HG02840 (cell line): ENCODE measurements at regions not wholly inside any gene's neighbourhood (a gene's known extent, or its start where the extent isn't known, plus 50 kb on each side); places are given as distances from the start of the nearest gene placed in this dataset.

Experiments
- ATAC-seq: cut with Tn5 transposase; IDR thresholded peaks from one replicate; pipeline ENCODE4 v1.9.1; 2021; ENCODE audit warnings: mild to moderate bottlenecking, moderate library complexity, moderate number of reproducible peaks; ENCODE audit not compliant: unreplicated experiment, low FRiP score

- no peak for ATAC-seq
Measured at GRCh38 chr9:115359017-115359780, 241.2 kb upstream of the TNC start.

GRCh38 chr9:115360122-115360521 lies 242.2 kb upstream of the TNC start:
- ATAC-seq: no peak

GRCh38 chr9:115362101-115362500 lies 244.1 kb upstream of the TNC start:
- no peak for ATAC-seq

GRCh38 chr9:115362640-115363039 lies 244.7 kb upstream of the TNC start:
- ATAC-seq: no peak

GRCh38 chr9:115364991-115365390 lies 247.0 kb upstream of the TNC start:
- no peak for ATAC-seq

- ATAC-seq: no peak
Measured at GRCh38 chr9:115367321-115367720, 249.4 kb upstream of the TNC start.

GRCh38 chr9:115367780-115368525 lies 250.0 kb upstream of the TNC start:
- no peak for ATAC-seq

GRCh38 chr9:115369322-115369957 lies 251.5 kb upstream of the TNC start:
- no peak for ATAC-seq

GRCh38 chr9:115373000-115373709 lies 255.2 kb upstream of the TNC start:
- ATAC-seq: no peak

- no peak for ATAC-seq
Measured at GRCh38 chr9:115373710-115374045, 255.7 kb upstream of the TNC start.

- ATAC-seq: no peak
Measured at GRCh38 chr9:115374724-115375268, 256.8 kb upstream of the TNC start.

GRCh38 chr9:115378241-115378640 lies 260.3 kb upstream of the TNC start:
- ATAC-seq: no peak

GRCh38 chr9:115378758-115379157 lies 260.8 kb upstream of the TNC start:
- no peak for ATAC-seq

- no peak for ATAC-seq
Measured at GRCh38 chr9:115379719-115380118, 261.8 kb upstream of the TNC start.

GRCh38 chr9:115382865-115383264 lies 264.9 kb upstream of the TNC start:
- ATAC-seq: no peak

GRCh38 chr9:115385383-115386122 lies 267.6 kb upstream of the TNC start:
- no peak for ATAC-seq

GRCh38 chr9:115386963-115387770 lies 269.2 kb upstream of the TNC start:
- no peak for ATAC-seq

GRCh38 chr9:115391168-115391825 lies 273.3 kb upstream of the TNC start:
- ATAC-seq: no peak
